ENCODE measurements at regions not wholly inside any gene's neighbourhood (a gene's known extent, or its start where the extent isn't known, plus 50 kb on each side); places are given as distances from the start of the nearest gene placed in this dataset.

DNA sequence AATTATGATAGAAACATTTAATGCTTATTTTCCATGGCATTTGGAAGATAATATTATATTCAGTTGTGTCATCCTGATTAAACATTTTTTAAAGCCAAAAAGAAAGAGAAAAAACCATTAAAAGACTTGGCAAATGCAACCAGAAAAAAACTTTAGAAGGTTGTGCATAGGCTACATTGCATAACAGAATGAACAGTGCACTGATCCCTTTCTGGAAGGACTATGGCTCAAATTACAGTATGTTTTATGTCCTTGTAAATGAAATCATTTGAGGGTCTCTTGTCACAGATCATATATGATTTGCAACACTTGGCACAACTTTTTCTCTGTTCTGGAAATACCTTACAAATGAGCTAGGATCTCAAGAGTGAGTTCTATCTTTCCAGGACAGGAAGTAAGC, 275.2 kb upstream of the FLRT2 start:
- no peak for TF ChIP-seq POLR2A (IDR thresholded peaks at IDR 0.05)
- TF ChIP-seq, protein P1, sequence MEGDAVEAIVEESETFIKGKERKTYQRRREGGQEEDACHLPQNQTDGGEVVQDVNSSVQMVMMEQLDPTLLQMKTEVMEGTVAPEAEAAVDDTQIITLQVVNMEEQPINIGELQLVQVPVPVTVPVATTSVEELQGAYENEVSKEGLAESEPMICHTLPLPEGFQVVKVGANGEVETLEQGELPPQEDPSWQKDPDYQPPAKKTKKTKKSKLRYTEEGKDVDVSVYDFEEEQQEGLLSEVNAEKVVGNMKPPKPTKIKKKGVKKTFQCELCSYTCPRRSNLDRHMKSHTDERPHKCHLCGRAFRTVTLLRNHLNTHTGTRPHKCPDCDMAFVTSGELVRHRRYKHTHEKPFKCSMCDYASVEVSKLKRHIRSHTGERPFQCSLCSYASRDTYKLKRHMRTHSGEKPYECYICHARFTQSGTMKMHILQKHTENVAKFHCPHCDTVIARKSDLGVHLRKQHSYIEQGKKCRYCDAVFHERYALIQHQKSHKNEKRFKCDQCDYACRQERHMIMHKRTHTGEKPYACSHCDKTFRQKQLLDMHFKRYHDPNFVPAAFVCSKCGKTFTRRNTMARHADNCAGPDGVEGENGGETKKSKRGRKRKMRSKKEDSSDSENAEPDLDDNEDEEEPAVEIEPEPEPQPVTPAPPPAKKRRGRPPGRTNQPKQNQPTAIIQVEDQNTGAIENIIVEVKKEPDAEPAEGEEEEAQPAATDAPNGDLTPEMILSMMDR (IDR thresholded peaks at IDR 0.05), result no peak

Measured in upper lobe of left lung (tissue), 4 donors.